NCI-H2171 (cell line): ENCODE measurements at regions not wholly inside any gene's neighbourhood (a gene's known extent, or its start where the extent isn't known, plus 50 kb on each side); places are given as distances from the start of the nearest gene placed in this dataset.
A peak's percentile ranks its signal among the peaks of the same experiment; 100 is the strongest.
"Not testable (repeated sequence)": the region's sequence is repeated elsewhere in the genome, so short reads cannot be mapped to it uniquely, and the experiment has no call there.

Experiments used
- DNase-seq: peaks from one replicate; lab custom pipeline; 2025; lab: John Stamatoyannopoulos, UW

DNA sequence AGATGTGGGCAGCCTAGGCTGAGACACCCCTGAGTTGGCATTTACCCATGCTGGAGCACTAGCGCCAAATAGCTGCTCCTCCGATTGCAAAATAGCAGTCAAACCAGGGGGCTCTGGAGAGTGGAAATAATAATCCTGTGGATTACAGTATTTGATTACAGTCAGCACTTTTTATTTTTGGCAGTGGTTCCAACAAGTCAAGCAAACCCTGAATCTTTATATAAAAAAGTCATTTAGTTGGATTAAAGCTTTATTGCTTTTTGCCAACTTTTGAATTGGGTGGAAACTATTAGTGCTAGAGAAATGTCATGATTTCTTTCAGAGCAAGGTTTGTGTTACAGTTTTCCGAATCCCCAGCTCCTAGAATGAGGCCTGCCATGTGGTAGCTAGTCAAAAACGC, 99.3 kb upstream of the FAM20A start:
- no peak for DNase-seq

DNA sequence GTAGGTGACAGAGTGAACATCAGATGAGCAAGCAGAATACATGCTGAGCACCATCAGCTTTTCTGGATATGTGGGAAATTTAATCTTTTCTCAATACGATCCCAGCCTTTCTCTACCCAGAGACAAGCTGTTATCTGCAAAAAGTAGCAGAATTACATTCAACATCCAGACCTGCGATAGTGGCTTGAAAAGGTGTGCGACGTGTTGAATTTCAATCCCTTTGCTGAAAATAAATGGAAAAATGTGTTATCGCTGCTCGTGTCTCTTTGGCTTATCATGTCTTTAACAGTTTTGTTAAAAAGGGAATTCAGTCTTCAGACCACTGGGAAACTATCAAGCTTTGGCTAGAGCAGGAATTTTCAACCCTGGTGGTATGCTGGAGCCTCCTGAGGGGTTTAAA, 98.8 kb upstream of the FAM20A start:
- DNase-seq = no peak

DNA sequence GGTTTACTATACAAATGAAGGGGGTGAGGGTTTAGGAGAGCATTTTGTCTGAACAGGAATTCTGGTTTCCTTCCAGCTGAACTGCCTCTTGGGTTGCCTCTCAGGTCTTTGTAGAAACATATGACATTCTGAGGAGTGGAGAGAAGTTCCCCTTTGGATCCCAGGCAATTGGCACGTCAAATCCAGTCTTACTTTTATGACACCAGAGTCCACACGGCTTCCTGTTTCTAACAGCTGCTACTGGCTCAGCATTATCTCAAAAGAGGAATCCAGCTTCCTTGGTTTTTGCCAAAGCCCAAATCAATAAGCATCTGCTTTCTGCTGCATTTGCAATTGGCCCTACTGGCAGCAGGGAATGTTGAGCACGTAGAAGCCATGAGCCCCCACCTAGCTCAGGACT, 97.6 kb upstream of the FAM20A start:
- no peak for DNase-seq

DNA sequence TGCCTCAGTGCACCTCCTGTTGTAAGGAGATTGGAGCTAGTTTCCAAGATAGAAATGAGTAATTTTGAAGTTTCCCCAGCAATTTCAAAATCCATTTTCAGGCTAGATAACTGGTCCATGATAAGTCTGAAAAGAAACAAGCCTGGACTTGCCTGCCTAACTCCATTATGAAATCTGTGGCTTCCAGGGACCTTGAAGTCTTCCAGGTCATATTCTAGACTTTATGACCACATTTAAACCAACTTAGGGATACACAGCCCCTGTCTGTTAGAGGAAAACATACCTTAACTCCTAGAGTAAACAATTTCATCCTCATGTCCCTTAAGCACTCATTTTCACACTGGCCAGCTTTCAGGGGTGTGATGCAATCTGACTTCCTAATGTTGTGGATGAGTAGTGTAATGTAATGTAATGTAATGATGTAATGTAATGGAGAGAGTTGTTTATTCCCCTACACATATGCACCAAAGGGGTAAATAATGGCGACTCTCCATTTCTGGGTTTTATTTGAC, 96.7 kb upstream of the FAM20A start:
- no peak for DNase-seq

DNA sequence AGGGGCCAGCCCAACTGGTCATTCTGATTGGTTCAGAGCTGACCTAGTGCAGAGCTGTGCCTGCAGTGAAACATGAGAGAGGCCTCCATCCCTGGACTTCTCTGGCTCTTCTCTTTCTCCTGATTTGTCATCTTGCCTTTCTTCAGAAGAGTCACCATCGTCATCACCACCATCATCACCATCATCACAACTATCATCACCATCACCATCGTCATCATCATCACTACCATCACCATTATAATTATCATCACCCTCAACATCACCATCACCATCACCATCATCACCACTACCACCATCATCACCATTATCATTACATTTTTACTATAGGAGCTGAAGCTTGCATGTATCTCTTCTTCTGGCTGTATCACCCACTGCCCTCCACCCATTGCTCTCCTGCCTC, 94.5 kb upstream of the FAM20A start:
- no peak for DNase-seq

DNA sequence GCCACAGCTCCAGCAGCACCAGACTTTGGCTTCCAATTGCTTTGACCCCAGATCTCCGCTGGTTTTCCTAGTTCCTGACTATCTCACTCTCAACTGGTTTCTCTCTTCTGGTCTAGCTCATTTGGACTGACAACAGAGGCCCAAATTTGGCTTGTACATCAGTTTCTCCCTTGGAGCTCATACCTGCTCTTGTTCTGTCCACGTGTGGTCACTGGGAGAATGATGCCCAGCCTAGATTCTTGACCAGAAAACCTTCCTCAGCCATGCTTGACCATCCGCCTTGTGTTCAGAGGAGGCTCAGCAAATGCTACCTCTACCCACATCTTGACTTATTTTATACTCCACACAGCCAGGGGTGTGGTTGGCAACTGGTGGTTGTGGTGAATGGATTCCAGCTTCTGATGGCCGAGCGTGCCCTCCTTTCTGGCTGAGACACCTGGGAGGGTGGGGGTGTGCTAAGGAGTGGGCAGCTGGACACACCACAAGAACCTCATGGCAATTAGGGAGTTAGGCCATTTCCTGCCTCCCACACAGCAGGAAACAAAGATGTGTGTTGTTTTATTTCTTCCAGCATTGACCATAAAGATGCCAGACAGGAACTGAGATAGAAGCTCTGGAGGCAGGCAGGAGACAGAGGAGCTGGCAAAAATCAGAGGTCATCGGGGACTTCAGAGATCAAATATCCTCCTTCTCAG, 93.8 kb upstream of the FAM20A start:
- DNase-seq = no peak

DNA sequence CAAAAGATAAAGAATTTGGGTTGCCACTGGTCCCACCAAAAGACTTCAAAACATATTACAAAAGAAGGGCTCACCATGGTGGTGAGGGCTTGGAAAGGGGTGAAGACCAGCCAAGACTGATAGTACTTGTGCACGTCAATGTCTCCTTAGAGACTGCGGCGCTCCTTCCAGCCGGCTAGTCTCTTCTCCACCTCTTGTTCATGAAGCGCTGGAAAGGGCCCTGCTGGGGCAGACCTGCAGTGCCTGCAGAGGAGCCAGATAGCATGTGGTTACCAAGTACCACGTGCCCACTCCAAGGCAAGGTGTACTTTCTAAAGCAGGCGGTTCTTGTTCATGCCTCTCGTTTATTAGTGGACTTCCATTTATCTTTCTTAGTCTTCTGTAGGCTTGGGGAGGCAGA, 92.7 kb upstream of the FAM20A start:
- no peak for DNase-seq

DNA sequence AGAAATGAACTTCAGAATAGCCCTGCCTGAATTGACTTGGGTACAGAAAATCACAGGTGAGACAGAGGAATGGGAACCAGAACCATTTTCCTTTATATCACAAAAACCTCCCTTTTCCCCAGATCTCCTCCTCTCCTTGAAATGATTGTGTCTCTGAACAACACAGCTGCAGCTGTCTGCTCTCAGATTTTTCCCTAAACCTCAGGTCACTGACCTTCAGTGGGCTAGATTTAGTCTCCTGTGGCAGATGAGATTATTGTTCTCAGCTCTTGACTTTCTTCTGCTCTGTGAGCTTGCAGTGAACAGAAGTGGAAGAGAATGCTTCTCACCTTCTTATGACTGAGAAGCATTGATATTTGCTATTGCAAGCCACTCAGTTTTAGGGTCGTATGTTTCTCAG, 92.3 kb upstream of the FAM20A start:
- DNase-seq = no peak

DNA sequence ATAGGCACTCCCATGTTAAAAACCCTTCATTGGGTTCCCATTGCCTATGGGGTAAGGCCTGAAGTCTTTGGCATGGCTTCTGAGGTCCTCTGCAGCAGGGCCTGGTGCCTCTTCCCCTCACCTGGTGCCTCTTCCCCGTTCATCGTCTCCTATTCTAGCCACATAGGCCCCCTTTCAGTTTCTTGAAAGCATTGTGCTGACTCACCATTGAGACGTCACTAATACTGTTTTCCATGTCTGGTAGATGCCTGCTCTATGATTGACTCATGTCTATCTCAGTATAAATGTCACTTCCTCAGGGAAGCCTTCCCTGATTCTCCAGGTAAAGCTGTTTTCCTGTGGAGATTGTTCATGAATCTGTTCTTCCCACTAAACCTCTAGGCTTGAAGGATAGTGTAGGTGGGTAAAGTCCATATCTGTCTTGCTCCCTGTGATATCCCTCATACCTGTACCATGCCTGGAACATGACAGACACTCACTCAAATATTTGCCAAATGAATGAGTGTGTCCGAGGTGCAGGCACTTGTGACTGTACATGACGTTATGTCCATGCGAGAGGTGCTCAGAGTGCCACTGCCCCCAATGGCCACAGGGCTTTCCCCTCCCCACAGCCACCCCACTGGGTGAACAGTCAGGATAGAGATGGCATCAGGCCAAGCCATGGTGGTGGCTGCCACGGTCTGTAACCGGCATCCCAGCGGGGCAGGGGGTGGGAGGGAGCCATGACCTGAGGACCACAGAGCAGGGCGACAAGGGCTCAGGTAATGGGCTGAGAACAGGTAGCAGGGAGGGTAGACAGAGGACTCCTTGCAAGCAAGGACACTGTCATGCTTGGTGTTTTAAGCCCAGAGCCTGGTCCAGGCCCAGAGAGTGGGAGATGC, 85.2 kb upstream of the FAM20A start:
- DNase-seq = no peak

DNA sequence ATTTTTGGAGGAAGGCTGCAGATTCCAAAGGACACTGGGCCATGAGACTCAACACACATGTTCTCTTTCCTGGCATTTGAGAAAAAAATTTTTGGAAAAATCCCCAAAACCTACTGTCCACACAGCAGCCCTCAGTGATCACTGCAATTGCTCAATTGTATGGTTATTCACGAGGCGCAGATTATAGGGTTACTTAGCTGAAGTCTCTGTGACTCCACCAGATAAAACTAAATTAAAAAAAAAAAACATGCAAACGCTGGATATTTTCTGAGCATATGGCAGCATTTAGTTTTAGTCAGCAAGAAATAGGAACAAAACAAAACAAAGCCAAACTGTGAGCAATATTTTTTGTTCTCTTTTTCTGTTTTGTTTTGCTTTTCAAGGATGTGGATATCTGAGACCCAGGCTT, 83.8 kb upstream of the FAM20A start:
- DNase-seq = no peak

DNA sequence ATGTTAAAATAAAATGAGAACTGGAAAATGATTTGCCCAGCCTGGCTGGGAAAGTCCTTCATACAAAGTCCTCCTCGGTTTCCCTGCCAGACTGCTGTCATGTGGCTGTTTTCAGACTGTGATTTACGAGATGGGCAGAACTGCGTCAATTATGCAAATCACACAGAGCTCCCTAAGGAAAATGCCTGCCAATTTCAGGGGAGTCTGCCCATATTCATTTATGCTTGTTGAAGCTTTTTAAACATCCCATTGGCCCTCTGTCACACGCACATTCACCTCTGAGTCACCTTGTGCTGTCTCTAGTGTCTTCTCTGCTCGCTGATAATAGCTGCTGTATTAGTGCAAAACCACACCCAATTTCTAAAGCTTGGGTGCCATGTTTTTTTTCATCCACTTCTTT, 81.7 kb upstream of the FAM20A start:
- DNase-seq = peak; percentile 52

DNA sequence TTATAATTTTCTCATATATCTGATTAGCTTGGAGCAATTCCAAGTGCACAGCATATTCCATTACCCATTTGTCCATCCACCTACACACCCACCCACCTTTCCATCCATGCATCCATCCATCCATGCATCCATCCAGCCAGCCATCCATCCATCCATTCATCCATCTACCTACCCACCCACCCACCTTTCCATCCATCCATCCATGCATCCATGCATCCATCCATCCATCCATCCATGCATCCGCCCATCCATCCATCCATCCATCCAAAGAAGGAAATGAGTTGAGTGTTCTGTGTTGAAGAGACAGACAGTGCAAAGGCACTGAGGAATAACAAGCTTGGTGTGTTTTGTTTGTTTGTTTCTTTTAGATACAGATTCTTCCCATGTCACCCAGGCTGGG, 78.7 kb upstream of the FAM20A start:
- DNase-seq = no peak

DNA sequence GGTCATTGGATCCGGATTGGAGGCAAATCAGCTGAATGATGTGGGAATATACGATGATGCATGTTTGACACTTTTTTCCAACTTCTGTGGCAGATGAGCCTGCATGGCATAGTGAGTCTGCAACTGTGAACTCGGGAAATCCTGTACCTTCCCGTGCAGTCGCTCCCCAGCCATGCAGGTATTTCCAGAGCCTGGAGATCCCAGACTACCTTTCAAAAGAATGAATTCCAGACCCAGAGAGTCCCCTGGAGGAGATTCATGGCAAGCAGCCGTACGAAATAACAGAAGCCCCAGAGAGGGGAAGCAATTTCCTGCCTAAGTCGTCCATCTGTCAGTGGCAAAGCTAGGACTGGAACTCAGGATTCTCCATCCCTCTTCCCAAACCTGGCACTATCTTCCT, 75.7 kb upstream of the FAM20A start:
- no peak for DNase-seq

DNA sequence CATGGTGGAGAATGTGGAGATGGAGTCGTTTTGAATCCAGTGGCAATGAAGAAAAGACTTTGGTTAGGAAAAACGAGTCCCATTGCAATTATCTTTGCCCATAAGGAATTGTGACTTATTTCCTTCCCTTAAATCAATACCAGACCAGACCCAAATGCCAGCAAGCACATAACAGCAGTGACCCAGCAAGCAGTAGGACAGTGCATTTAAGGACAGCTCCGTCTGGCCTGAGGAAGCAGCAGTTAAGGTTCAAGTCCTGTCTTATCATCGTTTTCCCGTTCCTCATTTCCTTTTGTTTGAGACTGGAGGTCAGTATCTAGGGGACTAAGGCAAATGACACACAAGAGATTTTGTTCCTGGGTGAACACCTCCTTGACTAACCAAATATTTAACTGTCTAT, 74.6 kb upstream of the FAM20A start:
- no peak for DNase-seq

DNA sequence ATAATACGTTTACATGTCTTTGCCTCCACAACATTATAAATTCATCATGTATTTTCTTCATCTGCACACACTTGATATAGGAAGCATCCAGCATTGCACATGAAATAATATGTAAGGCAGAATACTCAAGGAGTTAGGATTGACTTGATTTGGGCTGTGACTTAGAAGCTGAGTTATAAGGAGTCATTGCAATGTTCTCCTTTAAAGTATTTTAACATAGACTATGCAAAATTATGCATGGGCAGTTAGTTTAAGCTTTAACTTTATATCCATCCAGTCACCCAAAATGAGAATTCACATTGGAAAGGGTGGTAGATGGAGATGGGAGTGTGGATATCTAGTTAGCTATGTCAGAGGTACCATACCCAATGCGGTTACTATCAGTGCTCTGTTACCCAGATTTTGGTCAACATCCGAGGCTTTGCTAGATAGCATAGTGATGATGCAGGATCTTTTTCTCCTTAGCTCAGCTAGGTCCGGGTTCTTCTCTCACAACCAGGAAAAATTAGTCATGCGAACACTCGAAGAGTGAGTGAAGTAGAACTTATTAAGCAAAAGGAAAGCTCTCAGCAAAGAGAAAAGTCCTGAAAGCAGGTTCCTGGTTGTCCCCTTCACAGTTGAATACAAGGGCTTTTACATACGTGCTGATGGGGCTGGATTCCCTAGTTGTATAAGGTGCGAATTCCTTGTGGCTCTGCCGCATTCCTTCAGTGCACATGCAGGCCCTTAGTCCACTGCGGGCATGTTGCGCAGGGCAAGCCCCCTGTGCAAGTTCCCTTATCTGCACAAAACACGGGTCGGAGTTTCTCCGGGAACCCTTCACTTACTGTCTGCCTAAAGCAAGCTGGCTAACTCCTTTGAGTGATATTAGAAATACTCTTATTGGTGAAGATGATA, 73.1 kb upstream of the FAM20A start:
- no peak for DNase-seq

DNA sequence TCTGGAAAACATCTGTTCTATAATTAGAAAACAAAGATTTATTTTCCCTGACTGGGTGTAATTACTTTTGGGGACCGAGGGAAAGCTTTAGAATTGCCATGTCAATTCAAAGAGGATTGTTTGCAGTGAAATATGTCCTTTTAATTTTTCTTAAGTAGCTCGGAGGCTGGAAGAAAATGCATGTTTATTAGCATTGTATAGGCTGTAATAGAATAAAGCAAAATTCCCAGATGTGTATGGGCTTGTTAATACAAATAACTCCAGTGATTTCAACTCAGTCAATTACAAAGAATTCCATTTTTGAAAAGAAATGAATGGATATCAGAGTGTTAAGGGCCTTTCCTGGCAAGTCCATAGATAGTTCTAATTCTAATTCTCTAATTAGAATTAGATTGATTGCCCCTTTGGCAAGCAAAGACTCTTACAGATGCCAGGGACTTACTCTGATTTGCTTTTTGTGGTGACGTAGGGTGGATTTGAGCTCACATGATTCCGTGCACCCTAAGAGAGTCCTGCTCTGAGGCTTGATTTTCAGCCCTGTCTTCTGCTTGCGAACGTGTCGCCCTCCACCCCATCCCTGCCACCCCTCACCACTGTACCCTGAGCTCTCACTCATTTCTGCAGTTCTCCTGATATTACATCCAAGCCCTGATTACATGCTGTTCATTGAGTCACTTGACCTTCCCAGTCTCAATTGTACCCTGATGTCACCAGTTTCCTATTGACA, 70.0 kb upstream of the FAM20A start:
- no peak for DNase-seq

DNA sequence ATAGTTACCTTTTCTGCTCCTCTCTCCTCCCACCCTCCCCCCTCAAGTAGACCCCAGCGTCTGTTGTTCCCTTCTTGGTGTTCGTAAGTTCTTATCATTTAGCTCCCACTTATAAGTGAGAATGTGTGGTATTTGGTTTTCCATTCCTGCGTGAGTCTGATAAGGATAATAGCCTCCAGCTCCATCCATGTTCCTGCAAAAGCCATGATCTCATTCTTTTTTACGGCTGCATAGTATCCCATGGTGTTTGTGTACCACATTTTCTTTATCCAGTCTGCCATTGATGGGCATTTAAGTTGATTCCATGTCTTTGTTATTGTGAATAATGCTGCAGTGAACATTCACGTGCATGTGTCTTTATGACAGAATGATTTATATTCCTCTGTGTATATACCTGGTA, 65.3 kb upstream of the FAM20A start:
- DNase-seq = not testable (repeated sequence)

DNA sequence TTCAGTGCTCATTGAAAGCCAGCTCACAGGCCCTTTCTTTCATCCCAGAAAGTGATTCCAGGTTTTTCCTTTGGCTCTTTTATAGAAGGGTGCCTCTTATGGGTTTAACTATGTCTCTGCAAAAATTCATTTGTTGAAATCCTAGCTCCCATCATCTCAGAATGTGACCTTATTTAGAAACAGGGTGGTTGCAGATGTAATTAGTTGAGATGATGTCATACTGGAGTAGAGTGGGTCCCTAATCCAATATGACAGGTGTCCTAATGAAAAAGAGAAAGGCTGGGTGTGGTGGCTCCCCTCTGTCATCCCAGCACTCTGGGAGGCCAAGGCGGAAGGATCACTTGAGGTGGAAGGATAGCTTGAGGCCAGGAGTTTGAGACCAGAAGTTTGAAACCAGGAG, 64.2 kb upstream of the FAM20A start:
- no peak for DNase-seq

DNA sequence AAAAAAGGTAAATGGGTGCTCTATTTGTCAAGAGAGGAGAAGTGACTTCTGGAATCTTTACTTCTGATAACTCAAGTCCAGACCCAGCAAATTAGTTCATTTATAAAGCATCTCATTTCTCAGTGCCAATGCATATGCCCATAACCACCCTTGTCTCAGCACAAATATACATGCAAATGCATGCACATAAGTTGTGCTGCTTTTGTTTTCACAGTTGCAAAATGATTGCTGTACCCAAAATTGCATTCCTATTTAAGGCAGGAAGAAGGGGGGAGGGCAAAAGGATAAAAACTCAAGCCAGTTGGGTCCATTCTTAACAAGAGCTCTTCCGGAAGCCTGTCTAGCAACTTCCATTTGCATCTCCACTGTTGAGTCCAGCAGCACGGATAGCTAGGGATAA, 61.3 kb upstream of the FAM20A start:
- DNase-seq = no peak

DNA sequence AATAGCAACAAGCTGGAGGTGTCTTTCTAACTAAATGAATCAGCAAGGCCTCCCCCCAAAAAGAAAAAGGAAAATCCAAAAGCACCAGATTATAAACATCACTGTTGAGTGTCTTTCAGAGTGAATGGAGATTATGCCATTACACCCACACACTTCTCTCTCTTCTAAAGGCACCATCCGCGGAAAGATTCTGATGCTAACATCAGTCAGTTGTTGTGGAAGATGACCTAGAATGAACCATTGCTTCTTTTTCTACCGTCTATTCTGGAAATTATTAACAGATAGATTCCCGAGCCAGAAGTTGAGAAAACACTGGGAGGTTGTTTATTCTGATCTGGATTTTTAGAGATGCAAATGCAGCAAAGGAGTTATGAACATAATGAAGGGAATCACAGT, 60.9 kb upstream of the FAM20A start:
- DNase-seq = no peak

DNA sequence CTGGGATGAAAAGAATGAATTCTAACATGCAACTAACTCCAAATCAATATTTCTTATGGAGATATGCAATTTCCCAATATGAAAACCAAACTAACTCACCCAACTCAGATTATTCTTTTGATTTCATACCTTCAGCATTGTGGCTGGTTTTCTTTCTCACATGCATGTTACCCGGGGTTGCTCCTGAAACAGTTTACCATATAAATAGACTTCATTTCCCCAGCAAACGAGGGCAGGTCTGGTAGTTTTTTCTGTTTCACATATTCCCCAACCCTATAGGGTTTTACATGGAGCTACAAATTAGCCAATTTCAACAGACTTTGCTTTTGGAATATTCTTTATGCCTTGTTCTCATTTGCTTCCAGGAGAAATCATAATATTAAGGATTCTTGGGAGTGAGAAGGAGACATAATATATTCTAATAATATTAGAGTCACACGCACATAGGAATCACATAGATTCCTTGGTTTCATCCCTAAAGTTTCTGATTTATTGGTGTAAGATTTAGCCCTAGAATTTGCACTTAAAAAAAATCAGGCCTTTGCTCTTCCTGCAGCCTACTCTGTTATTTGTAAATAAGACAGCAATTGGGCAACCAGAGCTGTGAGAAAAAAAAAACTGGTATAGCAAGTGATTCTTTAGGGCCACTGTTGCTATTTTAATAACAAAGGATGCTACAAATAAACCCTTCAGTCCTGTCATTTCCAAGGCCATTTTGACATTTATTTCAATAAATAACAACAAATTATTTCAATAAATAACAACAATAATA, 60.3 kb upstream of the FAM20A start:
- DNase-seq = no peak
